Activated gamma-delta T cell treated with Interleukin-2 at 50 U/mL for 16 hours (primary cell): ENCODE measurements at regions not wholly inside any gene's neighbourhood (a gene's known extent, or its start where the extent isn't known, plus 50 kb on each side); places are given as distances from the start of the nearest gene placed in this dataset.

Experiments used
- DNase-seq: peaks from one replicate; pipeline ENCODE4 v3.0.0-alpha.2; 2020

DNA sequence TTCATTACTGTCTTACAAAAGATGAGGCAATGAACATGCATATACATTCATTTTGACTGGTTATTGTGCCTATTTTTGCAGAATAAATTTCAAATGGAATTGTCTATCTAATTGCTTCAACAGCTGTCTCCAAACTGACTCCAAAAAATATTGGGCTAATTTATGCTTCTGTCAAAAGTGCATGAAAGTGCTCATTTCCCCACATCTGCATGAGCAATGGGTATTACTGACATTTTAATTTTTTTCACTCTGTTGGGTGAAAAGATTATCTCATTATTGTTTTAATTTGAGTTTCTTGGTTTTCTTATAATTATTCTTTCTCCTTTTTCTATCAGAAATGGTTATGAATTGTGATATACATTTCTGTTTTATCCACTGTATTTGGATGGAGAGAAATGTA is 404.2 kb downstream of the QKI start:
- no peak for DNase-seq

DNA sequence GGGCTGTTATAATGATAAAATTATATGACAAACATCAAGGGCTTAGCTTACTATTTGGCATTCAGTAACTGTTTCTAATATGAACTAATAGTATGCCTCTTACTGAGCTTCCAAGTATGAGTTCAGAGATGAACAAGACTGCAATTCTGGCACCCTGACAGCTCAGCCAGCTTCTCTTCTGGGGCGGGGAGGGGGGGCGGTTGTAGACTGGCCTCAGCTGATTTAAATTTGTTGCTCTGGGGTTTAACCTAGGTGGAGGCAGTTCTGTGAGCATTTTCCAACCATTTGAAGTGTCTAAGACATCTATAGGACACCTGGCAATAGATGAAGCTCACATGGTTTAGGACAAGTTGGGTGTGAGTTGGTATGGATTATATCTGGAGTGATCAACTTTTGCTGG is 401.9 kb downstream of the QKI start:
- DNase-seq = no peak

DNA sequence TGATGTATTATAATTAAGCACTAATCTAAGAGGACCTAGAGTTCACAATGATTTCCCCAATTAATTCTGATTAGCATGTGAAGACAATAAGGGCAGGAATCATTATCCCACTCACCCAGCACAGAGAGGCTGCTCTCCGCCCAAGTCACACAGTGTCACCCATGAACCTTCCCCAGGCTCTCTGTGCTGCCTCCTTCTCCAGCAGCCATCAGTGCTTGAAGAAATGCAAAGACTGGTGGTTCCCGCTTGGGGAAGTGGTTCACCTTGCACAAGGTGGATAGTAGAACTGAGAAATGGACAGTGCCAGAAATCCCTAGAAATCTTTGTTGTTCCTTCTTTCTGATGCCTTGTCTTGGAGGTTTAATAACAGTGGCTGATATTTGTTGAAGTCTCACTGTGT is 401.3 kb downstream of the QKI start:
- DNase-seq = no peak

DNA sequence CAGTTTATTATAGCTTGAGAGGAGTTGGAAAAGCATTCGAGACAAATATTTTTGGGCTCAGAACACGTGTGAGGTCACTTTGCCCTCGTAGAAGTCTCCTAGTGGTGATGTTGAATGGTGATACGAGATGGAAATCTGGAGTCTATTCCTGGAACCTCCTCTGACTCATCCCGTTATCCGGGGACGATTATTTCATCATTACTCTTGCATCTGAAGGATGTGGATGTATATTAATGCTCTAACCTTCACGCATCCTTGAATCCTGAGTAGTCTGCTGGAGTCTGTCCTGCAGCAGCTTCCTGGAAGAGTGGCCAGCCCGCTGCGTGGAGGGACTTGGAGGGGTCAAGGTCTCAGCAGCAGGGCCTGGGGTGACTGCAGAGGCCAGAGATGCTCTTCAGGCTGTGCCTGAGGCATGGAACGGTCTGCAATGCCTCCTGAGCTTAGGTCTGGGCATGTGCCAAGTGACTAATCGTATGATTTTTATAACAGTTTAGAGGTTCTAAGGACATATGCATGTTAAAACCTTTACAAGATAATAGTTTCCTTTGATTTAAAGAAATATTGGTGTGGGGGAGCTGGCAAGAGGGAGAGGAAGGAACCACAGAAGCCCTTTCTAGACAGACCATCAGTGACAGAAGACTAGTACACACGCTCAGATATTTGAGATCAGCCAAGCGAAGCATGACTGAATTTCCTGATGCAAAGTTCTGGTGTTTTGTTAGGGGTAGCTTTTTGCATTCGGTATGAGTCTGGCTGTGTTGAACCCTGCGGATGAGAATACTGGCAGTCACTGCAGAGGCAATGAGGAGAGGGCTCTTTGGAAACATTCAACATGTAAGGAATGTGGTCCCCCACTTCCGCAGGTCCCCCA is 400.2 kb downstream of the QKI start:
- no peak for DNase-seq

DNA sequence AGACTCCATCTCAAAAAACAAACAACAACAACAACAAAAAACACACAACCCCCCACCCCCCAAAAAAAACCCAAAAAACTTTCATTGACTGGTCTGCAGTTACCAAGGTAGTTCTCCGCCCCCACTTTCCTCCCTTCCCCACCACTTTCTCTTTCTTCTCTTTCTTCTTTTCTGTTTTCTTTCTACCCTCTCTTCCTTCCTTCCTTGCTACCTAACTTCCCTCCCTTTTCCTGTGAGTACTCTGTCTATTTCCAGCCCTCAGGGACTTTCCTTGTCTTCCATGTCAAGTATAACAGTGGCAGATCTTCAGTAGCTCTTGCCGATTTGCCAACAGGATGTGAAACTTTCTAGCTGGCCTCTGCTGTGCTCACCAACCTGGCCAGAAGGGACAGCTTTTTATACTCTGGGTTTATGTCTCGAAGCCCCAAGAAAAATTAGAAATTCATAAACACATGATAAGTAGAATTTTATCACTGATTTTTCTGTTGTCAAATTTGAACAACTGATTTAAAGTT is 399.5 kb downstream of the QKI start:
- no peak for DNase-seq

DNA sequence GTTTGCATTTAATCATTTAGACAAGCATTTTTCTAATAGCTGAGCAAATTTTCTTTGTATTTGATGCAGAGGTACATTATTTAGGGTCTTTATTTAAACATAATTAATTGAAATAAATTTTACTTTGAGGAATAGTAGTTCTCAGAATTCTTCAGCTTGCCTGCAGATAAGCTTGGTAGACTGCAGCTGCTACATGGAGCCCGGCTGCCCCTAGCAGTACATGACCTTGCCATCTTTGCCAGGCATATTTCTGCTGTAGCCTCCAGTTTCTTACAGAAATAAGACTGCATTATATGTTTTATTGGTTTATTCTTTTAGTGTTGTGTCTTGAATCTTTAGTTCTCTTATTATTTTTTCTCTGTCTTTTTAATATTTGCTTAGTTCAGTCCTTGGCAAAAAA is 396.8 kb downstream of the QKI start:
- no peak for DNase-seq

DNA sequence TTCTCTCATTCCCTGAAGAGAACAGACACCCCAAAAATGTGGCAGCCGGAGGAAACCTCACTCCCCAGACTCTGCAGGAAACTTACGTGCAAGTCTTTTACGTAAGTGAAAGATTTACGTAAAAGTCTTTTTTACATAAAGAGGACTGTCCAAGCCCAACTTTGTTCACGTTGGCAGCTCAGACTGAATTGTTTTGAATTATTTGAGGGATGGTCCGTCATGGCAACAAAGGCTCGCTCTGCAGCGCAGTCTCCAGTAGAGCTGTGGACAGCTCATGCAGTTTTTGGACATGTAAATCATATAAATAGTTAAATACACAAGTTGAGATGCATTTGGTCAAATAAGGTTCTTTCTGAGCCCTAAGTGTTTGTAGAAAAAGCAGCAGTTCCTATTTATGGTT is 394.8 kb downstream of the QKI start:
- DNase-seq = no peak

DNA sequence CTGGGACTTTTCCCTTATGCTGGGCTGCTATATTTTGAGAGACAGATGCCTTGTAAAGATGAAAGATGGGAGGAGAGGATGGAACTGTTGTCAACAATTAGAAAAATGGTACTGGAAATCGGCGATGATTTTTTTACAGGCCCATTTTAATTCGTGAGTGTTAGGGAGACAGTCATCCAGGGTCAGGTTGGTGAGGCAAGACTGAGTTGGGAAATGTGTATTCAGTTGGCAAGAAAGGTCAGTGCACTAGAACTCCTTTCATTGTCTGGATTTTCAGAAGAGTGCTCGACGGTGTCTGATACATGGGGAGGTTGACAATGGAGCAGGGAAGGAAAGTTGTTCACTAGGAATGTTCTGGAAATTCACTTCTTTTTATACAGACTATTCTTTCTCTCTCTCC is 394.4 kb downstream of the QKI start:
- DNase-seq = no peak

DNA sequence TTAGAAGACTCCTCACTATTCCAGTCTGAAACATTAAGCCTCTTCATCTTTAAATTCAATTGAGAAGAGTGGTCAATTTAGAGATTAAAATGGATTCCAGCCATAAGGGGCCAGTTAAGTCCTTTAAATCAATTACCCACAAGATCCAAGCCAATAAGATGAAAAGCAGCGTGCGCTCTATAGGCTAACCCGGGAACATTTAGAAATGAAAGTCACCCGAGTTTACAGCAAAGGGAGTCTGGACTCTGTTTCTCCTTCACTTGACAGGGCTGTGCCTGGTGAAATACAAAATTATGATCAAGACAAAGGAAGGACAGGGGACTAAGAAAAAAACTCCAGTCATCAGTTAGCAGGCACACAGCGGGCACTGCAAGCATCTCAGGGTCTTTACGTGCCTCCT is 393.7 kb downstream of the QKI start:
- no peak for DNase-seq

DNA sequence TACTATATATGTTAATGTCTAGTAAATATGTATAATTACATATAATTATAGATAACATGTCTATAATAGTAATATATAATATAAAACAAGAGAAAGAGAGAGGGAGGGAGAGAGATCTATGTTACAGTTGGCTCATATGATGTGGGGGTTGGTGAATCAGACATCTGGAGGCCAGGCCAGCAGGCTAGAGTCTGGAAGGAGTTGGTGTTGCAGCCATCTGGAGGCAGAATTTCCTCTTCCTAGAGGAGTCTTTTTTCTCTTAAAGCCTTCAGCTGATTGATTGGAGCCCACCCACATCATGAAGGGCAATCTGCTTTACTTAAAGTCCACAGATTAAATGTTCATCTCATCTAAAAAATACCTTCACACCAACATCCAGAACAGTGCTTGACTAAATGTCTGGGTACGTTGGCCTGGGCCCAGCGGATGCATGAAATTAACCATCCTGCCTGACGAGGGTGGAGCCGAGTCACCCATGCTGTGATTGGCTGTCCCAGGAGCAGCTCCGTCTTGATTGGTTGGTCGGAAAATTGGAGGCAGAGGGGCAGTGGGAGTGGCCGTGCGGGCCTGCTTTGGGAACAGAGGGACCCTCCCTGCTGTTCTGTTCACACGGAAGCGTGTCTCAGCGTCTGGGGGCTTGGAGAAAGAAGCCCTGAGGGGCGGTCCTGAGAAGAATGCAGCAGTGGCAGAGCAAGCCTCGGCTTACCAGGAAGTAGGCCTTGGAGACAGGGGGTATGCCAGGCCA is 392.4 kb downstream of the QKI start:
- no peak for DNase-seq

DNA sequence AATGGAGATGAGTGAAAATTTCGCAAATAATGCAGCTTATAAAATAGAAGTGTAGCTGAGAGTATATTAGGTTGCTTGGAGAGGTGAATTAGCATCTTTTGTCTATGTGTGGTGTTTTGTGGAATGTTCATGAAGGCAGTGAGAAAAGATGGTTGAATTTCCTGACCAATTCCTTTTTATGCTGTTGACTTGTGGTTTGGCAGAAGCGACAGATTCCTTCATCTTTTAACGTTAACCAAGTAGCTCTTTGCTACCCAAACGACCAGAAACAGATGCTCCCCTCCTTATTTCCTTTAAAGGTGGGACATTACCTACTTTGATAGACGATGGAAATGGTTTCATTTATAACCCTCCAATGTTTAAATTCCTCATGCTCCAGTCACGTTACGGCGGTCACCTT is 390.5 kb downstream of the QKI start:
- no peak for DNase-seq

DNA sequence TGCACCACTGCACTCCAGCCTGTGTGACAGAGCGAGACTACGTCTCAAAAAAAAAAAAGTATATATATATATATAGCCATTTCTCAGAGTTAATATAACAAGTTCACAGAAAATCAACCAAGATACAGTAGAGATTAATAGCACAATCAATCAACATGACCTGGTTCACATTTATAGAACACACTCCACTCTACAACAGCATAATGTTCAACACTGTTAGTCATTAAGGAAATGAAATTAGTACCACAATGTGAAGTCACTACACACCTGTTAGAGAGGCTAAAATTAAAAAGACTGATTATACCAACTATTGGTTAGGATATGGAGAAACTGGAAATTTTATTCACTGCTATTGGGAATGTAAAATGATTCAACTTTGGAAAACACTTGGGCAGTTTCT is 387.7 kb downstream of the QKI start:
- no peak for DNase-seq

DNA sequence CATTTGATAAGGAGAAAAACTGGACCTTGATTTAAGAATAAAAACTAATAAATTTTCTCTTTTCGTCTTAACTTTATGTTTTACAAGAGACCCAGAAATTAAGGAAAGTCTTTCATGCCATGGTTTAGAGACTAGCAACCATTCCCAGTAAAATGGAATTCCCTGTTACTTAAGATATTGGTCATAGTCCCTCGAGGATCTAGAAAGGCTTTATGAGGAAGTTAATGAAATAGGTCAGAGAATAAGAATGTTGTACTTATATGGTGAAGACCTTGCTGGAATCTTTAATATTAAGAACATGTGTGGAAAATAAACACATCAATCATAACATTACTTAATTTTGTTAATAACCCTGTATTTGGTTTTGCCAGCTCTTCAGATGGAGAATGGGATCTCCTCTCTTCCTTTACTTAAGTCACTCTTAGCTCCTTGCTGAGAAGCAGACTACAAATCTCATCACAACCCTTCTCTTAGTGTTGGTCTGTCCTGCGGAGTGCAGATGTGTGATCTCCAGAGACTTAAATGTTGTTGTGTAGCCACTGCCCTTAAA is 382.9 kb downstream of the QKI start:
- DNase-seq = no peak

DNA sequence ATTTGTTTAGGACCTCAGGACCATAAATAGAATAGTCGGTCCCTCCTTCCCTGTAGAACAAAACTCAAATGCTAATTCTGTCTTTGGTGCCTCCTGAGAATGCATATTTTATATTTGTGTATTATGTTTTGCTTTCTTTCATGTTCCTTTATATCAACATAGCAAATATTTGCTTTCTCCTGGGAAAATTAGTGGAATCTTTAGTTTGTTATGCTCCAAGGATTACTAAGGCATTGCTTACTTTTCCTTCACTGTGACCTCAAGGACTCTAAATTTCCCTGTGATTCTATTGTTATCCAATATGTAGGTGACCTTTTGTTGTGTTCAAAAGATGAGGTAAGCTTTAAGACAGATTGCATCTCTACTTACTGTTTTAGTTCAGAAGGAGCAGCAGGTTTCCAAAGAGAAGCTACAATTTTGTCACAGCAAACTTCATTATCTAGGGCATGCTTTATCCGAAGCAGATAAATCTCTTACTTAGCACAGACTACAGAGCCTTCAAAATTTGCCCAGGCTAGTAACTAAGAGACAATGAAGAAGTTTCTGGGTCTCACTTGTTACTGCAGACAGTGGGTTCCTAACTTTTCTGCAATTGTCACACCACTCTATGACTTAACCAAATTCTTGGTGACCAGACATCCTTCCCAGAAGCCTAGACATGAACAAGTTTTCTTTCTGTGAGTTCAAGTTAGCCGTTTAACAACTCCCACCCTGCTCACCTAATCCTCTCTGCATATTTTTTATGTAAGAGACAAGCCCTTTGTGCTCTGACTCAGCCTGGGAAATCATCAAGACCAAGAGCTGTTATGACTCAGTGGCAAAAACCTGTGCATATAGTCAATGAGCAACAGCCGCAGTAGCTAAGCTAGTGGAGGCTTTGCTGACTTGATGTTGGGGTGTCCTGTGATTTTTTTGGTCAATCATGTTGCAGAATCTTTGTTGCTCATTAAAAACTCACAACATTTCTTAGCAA is 378.8 kb downstream of the QKI start:
- DNase-seq = no peak

DNA sequence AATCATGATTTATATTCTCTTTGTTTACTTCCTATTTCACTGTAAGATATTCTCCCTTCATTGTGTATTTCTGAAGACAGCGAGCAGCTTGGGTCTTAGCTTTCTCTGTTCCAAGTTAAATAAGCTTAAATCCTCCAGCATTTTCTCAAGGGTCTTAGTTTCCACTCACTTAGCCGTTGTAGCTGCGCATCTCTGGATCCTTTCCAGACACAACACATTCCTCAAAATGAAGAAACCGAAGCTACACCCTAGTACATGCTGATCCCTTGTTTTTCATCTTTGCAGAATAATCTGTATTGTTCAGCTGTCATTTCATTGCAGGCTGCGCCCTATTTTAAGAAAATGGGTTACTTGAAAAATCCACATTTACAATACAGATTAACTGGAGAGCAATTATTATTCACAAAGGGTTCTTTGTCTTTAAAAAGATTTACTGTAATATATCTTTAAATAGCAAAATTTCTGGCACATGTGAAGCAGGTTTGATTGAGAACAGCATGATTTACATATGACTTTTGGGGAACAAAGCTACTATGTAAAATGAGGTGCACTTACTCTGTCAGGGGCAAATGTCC is 375.8 kb downstream of the QKI start:
- DNase-seq = no peak

DNA sequence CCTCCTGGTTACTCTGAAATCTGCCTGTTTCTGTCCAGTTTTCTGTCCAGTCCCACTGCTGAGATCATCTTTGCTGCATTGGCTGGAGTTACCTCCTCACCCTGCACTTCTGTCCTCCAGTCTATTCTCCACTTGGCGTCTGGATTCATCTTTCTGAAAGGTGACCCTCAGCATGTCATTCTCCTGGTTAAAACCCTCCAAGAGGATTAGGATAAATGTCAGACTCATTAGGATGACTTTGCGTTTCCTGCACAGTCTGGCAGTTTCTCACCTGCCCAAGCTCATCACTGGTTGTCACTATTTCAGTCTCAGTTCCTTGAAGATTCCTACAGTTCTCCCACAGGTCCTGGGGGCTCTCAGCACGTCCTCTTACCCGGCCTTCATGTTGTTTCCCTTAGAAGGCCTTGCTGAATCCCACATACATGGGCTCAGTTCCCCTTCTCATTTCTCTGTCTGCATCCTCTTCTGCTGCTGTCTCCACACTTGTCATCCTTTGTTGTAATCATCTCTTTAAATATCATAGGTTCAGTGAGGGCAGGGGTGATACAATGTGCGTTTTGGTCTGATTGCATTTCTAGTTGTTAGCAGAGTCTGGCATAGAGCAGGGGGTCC is 374.8 kb downstream of the QKI start:
- DNase-seq = no peak

DNA sequence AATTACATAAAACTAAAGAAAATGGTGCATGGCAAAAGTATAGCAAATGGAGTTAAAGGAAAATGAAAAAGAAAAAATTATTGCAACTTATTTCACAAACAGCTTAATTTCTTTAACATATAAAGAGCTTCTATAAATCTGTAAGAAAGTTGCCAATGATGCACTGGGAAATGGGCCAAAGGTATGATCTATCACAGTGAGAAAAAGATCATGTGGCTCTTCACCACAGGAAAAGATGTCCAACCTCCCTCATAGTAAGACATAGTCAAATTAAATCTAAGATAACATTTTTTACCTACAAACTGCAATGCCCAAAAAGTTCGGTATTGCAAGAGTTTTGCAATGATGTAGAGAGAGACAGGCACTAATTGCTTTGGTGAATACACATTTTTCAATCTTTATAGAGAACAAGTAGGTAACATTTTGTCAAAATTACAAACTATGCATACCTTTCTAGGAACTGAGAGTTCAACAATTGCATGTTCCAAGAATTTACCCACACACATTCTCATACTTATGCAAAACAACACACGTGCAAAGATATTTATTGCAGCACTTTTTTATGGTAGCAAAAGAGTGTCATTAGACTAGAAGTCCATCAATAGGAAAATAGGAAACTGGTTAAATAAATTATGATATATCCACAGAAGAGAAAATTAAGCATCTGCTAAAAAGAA is 372.6 kb downstream of the QKI start:
- DNase-seq = no peak

DNA sequence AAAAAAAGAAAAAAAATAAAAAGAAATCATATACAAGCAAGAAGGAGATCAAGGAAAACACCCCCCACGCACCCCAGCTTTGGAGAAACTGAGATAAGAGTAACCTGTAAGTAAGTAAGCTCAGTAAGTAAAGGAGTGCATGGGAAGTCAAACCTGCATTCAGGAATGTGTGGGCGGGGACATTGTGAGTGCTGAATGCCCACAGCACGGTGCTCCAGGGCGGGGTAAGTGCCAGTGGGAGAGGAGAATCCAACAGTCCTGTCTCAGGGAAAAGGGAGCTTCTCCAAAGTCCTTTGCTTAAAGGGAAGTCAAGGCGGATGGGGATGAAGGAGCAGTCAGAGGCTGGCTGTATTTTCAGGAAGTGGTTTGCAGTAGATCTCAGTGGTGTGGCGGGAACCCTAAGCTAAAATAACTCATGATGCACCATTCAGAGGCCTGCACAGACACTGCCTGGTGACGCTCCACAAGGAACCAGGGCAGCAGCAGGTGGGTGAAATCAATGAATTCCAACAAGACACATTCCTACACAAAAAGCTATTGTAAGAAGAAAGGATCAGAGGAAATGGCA is 368.0 kb downstream of the QKI start:
- DNase-seq = no peak

DNA sequence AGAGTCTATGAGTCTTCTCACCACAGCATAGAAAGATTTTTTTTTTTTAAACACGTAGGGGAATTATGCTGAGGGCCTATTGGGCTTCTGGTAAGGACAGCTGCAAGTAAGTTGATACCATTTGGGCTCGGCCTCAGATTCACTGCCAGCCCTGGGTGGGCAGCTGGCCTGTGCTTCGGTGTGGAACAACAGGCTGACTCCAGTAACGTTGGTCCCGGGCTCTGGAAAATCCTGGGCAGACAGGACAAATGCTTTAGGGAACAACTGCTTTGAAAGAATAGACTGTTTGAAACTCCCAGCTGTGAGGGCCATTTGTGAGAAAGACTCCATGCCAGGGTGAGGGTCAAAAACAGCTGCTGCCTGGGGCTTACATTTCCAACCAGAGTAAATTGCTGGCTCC is 366.5 kb downstream of the QKI start:
- no peak for DNase-seq

DNA sequence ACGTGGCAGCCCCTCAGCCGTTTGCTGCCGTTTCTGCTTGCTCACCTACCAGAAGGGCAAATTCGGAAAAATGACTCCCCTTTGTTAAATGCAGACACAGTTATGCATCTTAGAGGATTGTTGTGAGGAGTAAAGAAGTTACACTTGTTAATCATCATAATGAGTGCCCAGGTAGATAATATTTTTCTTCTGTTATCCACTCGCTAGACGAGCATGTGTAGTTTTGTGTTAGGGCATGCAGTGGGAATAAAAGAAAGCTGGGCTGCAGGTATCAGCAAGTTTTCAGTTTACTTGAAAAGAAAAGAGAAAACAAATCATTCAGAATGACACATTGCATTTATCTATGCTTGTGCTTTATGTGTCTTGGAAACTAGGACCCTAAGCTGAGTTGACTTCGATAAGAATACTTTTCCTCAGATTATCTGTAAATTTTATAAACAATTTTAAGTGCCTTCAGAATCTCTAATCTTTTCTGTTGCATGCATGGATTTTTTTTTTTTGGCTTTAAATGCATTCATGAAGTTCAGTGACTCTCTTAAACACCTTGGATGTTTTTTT is 365.3 kb downstream of the QKI start:
- DNase-seq = no peak

DNA sequence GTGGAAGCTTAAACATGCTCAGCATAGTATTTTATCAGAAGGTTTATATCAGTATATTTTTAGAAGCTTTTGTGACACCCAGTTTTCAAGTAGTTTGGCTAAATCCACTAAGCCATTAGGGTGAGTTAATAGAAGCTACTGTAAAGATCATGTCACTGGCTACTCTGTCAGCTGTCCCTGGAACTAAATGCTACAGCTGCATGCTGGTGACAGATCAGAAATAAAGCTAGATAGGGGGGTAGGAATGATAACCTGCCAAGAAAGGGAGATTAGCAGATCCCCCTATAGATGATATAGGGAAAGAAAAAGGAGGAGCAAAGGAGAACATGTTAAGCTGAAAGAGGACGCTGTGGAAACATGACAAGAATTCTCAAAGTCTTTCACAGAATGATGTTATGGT is 363.2 kb downstream of the QKI start:
- no peak for DNase-seq
